ENCODE measurements at regions not wholly inside any gene's neighbourhood (a gene's known extent, or its start where the extent isn't known, plus 50 kb on each side); places are given as distances from the start of the nearest gene placed in this dataset.
"Not testable (repeated sequence)": the region's sequence is repeated elsewhere in the genome, so short reads cannot be mapped to it uniquely, and the experiment has no call there.

- DNase-seq: no peak
- H3K27me3 ChIP-seq: no peaks in the 10 kb centered on the region
- peaks cover 0 to 7% (median 0%) of the 10 kb centered on the region in 4 donors for H3K4me1 ChIP-seq
- H3K9me3 ChIP-seq: no peaks in the 10 kb centered on the region
- intact Hi-C loops (cut with DNase I; ENCODE audit: low total_unique reads): no loop called here
- H3K27ac ChIP-seq: no peak overlapping the region
- H3K4me3 ChIP-seq: no peak overlapping the region
- H3K36me3 ChIP-seq: no peaks in the 10 kb centered on the region
- TF ChIP-seq CTCF (IDR thresholded peaks at IDR 0.05): no peak
Measured at GRCh38 chr4:75285837-75286236, 228.4 kb downstream of the RCHY1 start.

- intact Hi-C loops (cut with DNase I; ENCODE audit: low total_unique reads): no loop called here
- Histone ChIP-seq H3K36me3 (no peaks in the 10 kb centered on the region), H3K27ac (no peak overlapping the region), H3K4me3 (no peak overlapping the region), H3K27me3 (no peaks in the 10 kb centered on the region), H3K9me3 (no peaks in the 10 kb centered on the region), H3K4me1 (peaks cover 0 to 7% (median 0%) of the 10 kb centered on the region in 4 donors)
- no peak for TF ChIP-seq CTCF (IDR thresholded peaks at IDR 0.05)
- DNase-seq: no peak
Measured at GRCh38 chr4:75284831-75285230, 229.4 kb downstream of the RCHY1 start.

- H3K36me3 ChIP-seq; H3K9me3 ChIP-seq; H3K4me1 ChIP-seq; intact Hi-C loops (cut with DNase I; ENCODE audit: low total_unique reads); H3K4me3 ChIP-seq; H3K27ac ChIP-seq; H3K27me3 ChIP-seq; DNase-seq: not testable (repeated sequence)
Measured at GRCh38 chr4:75280461-75280860, 233.7 kb downstream of the RCHY1 start.

- Histone ChIP-seq H3K4me3 (no peak overlapping the region), H3K27me3 (no peaks in the 10 kb centered on the region), H3K27ac (no peak overlapping the region), H3K4me1 (no peaks in the 10 kb centered on the region), H3K9me3 (no peaks in the 10 kb centered on the region), H3K36me3 (no peaks in the 10 kb centered on the region)
- intact Hi-C loops (cut with DNase I; ENCODE audit: low total_unique reads): no loop called here
- DNase-seq: no peak
- no peak for TF ChIP-seq CTCF (IDR thresholded peaks at IDR 0.05)
Measured at GRCh38 chr4:75259306-75259705, 254.9 kb downstream of the RCHY1 start.

- Histone ChIP-seq H3K27me3 (no peaks in the 10 kb centered on the region), H3K4me1 (no peaks in the 10 kb centered on the region), H3K27ac (no peak overlapping the region), H3K9me3 (no peaks in the 10 kb centered on the region), H3K36me3 (no peaks in the 10 kb centered on the region), H3K4me3 (no peak overlapping the region)
- intact Hi-C loops (cut with DNase I; ENCODE audit: low total_unique reads): no loop called here
- no peak for DNase-seq
- TF ChIP-seq CTCF (IDR thresholded peaks at IDR 0.05): no peak
Measured at GRCh38 chr4:75255261-75255660, 258.9 kb downstream of the RCHY1 start.

- intact Hi-C loops (cut with DNase I; ENCODE audit: low total_unique reads): no loop called here
- Histone ChIP-seq H3K9me3 (no peaks in the 10 kb centered on the region), H3K4me1 (no peaks in the 10 kb centered on the region), H3K27me3 (no peaks in the 10 kb centered on the region), H3K27ac (no peak overlapping the region), H3K4me3 (no peak overlapping the region), H3K36me3 (no peaks in the 10 kb centered on the region)
- no peak for DNase-seq
- no peak for TF ChIP-seq CTCF (IDR thresholded peaks at IDR 0.05)
Measured at GRCh38 chr4:75254745-75255144, 259.5 kb downstream of the RCHY1 start.

- intact Hi-C loops (cut with DNase I; ENCODE audit: low total_unique reads); H3K27ac ChIP-seq; H3K4me1 ChIP-seq; H3K27me3 ChIP-seq; DNase-seq; H3K9me3 ChIP-seq; H3K36me3 ChIP-seq; H3K4me3 ChIP-seq: not testable (repeated sequence)
Measured at GRCh38 chr4:75253094-75253493, 261.1 kb downstream of the RCHY1 start.
